Fibroblast of lung (primary cell): ENCODE measurements at regions not wholly inside any gene's neighbourhood (a gene's known extent, or its start where the extent isn't known, plus 50 kb on each side); places are given as distances from the start of the nearest gene placed in this dataset.

Experiments
- DNase-seq, 2 donors: peaks; one replicate each; pipeline versions ENCODE4 v3.0.0 to v3.0.0-alpha.2; 2010; ENCODE audit warnings: low read depth in 2 of 2
- H2AFZ ChIP-seq: 2 replicates; pipeline ENCODE4 v1.5.1; 2012; ENCODE audit warnings: low read length, control low read depth, inconsistent platforms
- H3K27ac ChIP-seq: 2 replicates; pipeline ENCODE4 v1.5.1; 2011; ENCODE audit warnings: low read length, control low read depth; ENCODE audit not compliant: insufficient read depth
- H3K27me3 ChIP-seq: 2 replicates; pipeline ENCODE4 v1.5.1; 2011; ENCODE audit warnings: mild to moderate bottlenecking, low read length; ENCODE audit not compliant: control insufficient read depth, insufficient read depth
- H3K36me3 ChIP-seq: 2 replicates; pipeline ENCODE4 v1.5.1; 2011; ENCODE audit warnings: low read length; ENCODE audit not compliant: control insufficient read depth, insufficient read depth
- H3K4me1 ChIP-seq: 2 replicates; pipeline ENCODE4 v1.5.1; 2011; ENCODE audit warnings: low read length; ENCODE audit not compliant: control insufficient read depth, insufficient read depth; ENCODE audit errors: extremely low read depth
- H3K4me2 ChIP-seq: 2 replicates; pipeline ENCODE4 v1.5.1; 2011; ENCODE audit warnings: low read length, control low read depth; ENCODE audit not compliant: insufficient read depth; ENCODE audit errors: extremely low read depth
- H3K4me3 ChIP-seq, 4 experiments: fragments of 200-600 bp in 1 of 4; sonication (generic) in 1 of 4; replicated peaks in 1 of 4; 2 replicates each; pipeline ENCODE4 v1.5.1; 2011 to 2016; ENCODE audit warnings: low read length in 4 of 4, low read depth in 3 of 4, mild to moderate bottlenecking in 3 of 4, control low read depth in 2 of 4, inconsistent platforms in 1 of 4, mixed read lengths in 1 of 4; ENCODE audit not compliant: insufficient read depth in 1 of 4; ENCODE audit errors: control extremely low read depth in 1 of 4
- H3K79me2 ChIP-seq: 2 replicates; pipeline ENCODE4 v1.5.1; 2012; ENCODE audit warnings: mild to moderate bottlenecking, low read length, inconsistent platforms; ENCODE audit not compliant: control insufficient read depth, insufficient read depth
- H3K9ac ChIP-seq: 2 replicates; pipeline ENCODE4 v1.5.1; 2011; ENCODE audit warnings: mild to moderate bottlenecking, low read length, control low read depth; ENCODE audit not compliant: insufficient read depth
- H3K9me3 ChIP-seq: 2 replicates; pipeline ENCODE4 v1.5.1; 2012; ENCODE audit warnings: low read depth, low read length; ENCODE audit not compliant: control insufficient read depth, insufficient read depth
- H4K20me1 ChIP-seq: 2 replicates; pipeline ENCODE4 v1.5.1; 2011; ENCODE audit warnings: low read length; ENCODE audit not compliant: control insufficient read depth, insufficient read depth; ENCODE audit errors: extremely low read depth
- CTCF ChIP-seq, 2 donors: IDR thresholded peaks in 1 of 2; conservative IDR thresholded peaks in 1 of 2; 1 replicate in 1 of 2; 2 replicates in 1 of 2; pipeline ENCODE4 v1.5.1; 2011 to 2012; ENCODE audit warnings: low read length in 2 of 2, control low read depth in 1 of 2, inconsistent platforms in 1 of 2, low read depth in 1 of 2, mild to moderate bottlenecking in 1 of 2
- EZH2 ChIP-seq: IDR thresholded peaks from 2 replicates; pipeline ENCODE4 v1.5.1; 2012; ENCODE audit warnings: low read length, control low read depth, mild to moderate bottlenecking; ENCODE audit errors: missing control alignments

GRCh38 chr16:13437413-13437795 lies 482.6 kb upstream of the ERCC4 start:
- H2AFZ ChIP-seq: no peak overlapping the region
- H3K9me3 ChIP-seq: no peaks in the 10 kb centered on the region
- no peak for DNase-seq
- H3K4me2 ChIP-seq: no peak overlapping the region
- H3K9ac ChIP-seq: no peak overlapping the region
- no peaks in the 10 kb centered on the region for H4K20me1 ChIP-seq
- H3K4me1 ChIP-seq: no peaks in the 10 kb centered on the region
- H3K79me2 ChIP-seq: no peaks in the 10 kb centered on the region
- H3K36me3 ChIP-seq: no peaks in the 10 kb centered on the region
- H3K27me3 ChIP-seq: no peaks in the 10 kb centered on the region
- no peak overlapping the region for H3K4me3 ChIP-seq
- H3K27ac ChIP-seq: no peak overlapping the region
- no peak for TF ChIP-seq CTCF (conservative IDR thresholded peaks at IDR 0.05 in 1 of 2, IDR thresholded peaks at IDR 0.05 in 1 of 2; ENCODE audit: low read depth in 1 of 2, low read length in 2 of 2)
- TF ChIP-seq EZH2: no peak

- Histone ChIP-seq H4K20me1 (no peaks in the 10 kb centered on the region), H3K9me3 (no peaks in the 10 kb centered on the region), H3K4me1 (no peaks in the 10 kb centered on the region), H3K27me3 (no peaks in the 10 kb centered on the region), H3K9ac (no peak overlapping the region), H3K27ac (no peak overlapping the region), H2AFZ (no peak overlapping the region), H3K79me2 (no peaks in the 10 kb centered on the region), H3K36me3 (no peaks in the 10 kb centered on the region), H3K4me2 (no peak overlapping the region), H3K4me3 (no peak overlapping the region)
- TF ChIP-seq EZH2 (no peak), CTCF (conservative IDR thresholded peaks at IDR 0.05 in 1 of 2, IDR thresholded peaks at IDR 0.05 in 1 of 2; ENCODE audit: low read depth in 1 of 2, low read length in 2 of 2) (no peak)
- DNase-seq: no peak
Observed at GRCh38 chr16:13438064-13438463, 481.9 kb upstream of the ERCC4 start.

- TF ChIP-seq EZH2: no peak
- no peak for TF ChIP-seq CTCF (conservative IDR thresholded peaks at IDR 0.05 in 1 of 2, IDR thresholded peaks at IDR 0.05 in 1 of 2; ENCODE audit: low read depth in 1 of 2, low read length in 2 of 2)
- no peak overlapping the region for H3K4me2 ChIP-seq
- no peak for DNase-seq
Observed at GRCh38 chr16:13439766-13440165, 480.2 kb upstream of the ERCC4 start.

More at GRCh38 chr16:13439766-13440165, 480.2 kb upstream of the ERCC4 start:
- H3K79me2 ChIP-seq: no peaks in the 10 kb centered on the region
- H3K4me1 ChIP-seq: no peaks in the 10 kb centered on the region
- H2AFZ ChIP-seq: no peak overlapping the region
- no peaks in the 10 kb centered on the region for H4K20me1 ChIP-seq
- no peak overlapping the region for H3K4me3 ChIP-seq
- no peaks in the 10 kb centered on the region for H3K36me3 ChIP-seq
- no peaks in the 10 kb centered on the region for H3K27me3 ChIP-seq
- no peaks in the 10 kb centered on the region for H3K9me3 ChIP-seq
- no peak overlapping the region for H3K27ac ChIP-seq
- H3K9ac ChIP-seq: no peak overlapping the region
